ENCODE measurements at regions not wholly inside any gene's neighbourhood (a gene's known extent, or its start where the extent isn't known, plus 50 kb on each side); places are given as distances from the start of the nearest gene placed in this dataset.
A peak's percentile ranks its signal among the peaks of the same experiment; 100 is the strongest.
"Not testable (repeated sequence)": the region's sequence is repeated elsewhere in the genome, so short reads cannot be mapped to it uniquely, and the experiment has no call there.

DNA sequence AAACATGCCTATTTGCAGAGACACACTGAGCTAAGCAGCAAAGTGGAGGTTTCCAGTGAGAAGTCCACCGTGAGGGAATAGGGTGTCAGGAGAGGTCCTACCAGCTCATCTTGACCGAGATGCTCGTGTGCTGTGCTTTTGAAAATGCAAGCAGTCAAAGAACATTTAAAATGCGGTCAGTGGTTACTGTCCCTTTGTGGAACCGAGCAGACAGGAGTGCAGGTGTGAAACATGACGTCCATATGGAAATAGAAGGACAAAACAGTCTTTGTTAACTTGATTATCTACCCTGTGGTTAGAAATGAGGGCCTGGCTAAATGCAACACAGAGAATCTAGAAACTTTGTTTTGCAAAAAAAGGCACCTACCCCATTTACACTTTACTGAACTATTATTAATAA lies 473.3 kb downstream of the SPATA31A6 start:
- DNase-seq (ENCODE audit: low read depth, low spot score), result not testable (repeated sequence)

DNA sequence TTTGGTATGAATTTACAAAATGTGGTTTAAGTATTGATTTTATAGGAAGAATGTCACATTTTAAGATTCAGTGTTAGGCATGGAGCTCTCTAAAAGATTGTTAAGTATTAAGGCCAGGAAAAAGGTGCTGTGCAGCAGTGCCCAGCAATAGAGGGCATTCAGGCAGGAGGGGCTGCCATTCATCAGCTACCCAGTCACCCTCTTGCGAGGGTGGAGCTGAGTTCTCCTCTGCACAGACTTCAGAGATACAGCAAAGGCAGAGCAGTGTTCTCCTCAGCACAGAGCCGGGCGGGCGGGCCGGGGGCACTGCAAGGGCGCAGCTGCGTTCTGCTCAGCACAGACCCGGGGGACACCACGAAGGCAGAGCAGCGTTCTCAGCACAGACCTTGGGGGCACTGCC lies 474.0 kb downstream of the SPATA31A6 start:
- DNase-seq (ENCODE audit: low read depth, low spot score), result not testable (repeated sequence)

DNA sequence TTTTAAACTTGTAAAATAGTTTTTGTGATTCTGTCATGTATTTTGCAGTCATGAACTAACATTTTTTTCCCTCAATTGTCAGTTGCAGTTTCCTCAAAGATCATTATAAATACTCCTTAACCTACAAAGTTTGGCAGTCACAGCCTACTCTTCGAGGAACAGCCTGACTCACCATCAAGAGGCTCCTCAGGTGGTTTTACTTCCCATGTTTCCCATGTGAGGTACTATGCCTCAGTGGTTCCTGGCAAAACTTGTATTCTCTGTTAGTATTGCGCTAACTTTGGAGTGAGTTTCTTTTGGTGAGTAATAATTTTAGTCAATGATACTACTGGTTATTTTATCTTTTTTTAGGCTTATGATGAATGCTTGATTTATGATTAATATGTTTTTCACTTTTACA lies 513.7 kb downstream of the SPATA31A6 start:
- DNase-seq (ENCODE audit: low read depth, low spot score), result not testable (repeated sequence)

DNA sequence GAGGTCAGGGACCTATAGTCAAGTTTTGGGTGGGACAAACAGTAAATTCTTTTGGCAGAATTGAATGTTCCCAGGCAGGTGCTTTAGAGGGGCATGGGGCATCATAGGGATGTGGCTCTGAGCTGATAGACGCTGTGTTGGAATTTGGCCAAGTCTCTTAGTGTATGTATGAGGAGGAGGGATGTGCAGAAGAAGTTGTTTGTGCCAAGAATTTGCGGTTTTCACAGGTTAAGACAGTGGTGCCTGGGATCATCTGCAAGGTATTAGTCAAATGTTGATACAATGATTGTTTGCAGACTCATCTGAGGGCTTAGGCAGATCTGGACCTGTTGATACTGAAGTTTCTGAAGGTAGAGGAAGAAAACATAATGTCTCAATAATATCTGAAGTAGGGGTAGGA lies 519.4 kb downstream of the SPATA31A6 start:
- DNase-seq (ENCODE audit: low read depth, low spot score), result not testable (repeated sequence)

DNA sequence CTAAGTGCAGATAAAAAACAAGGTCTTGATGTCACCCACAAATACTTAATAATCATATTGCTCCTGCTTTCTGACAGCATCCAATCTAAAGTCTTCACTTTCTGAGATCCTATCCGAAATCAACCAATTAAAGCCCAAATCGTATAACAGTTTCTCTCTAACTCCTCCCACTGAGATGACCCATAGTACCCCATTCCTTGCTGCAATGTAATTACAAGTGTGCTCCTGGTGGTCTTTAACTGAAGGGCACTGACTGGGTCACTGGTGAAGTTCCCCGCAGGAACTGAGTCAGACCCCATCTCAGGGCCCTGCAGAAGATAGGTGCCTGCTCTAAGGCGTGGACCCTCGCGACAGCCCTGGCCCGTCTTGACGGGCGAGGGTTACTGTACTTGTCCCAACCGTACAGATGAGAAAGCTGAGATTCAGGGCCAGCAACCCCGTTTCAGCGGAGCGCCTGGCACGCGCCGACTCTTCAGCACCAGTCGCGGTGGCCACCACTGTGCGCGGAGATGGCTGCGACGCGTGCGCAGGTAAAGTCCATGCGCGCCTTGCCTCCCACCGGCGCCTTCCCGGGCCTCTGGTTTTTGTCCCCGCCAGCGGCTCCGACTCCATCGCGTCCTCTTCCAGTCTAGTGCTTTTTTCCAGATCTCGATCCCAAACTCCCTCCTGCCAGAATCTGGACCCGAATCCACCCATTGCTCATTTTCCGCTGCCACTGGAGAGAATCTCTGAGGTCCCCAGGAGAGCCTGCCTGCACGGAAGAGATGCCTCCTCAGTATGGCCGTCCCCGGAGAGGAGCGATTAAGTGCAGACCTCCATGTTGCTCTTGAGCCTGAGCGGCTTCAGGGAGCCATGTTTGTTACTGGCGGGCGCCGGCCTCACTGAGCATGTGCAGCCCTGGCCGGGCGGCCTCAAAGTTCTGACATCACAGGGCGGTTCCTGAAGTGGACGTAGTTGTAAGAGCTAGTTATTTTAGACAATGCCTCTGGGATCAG lies 541.7 kb downstream of the SPATA31A6 start:
- DNase-seq (ENCODE audit: low read depth, low spot score), result not testable (repeated sequence)

DNA sequence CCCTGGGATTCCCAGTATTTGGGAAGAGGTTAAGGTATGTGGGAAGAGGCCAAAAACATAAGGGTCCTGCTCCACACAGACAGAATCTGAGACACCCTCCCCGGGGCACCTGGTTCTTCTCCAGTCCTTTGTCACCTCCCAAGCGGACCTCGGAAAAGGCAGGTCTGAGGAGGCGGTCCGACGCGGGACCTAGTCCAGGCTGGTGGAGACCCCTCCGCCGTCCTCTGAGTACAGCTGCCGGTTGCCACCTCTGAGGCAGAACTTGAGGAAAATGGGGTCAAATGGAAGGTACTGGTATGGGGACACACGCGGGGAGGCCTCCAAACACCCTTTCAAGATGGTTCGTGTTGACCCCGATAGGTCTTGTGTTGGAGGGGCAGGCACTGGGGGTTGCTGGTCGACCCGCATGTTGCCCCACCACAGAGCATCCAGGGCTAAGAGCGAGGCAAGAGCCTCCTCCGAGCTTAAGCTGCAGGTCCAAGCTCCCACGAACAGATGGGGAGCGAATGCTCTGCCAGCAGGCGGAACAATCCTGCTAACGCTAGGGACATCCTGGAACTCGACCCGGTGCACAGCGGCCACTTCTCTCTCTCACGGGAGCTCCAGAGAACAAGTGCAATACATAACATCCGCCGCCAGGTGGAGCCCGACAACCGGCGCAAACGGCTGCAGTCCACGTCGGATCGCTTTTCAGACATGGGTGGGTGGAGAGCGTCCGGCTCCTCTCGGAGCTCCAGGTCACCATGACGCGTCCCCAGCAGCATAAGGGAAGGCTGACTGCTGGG lies 559.8 kb downstream of the SPATA31A6 start:
- peak; percentile 30 for DNase-seq (ENCODE audit: low read depth, low spot score)

DNA sequence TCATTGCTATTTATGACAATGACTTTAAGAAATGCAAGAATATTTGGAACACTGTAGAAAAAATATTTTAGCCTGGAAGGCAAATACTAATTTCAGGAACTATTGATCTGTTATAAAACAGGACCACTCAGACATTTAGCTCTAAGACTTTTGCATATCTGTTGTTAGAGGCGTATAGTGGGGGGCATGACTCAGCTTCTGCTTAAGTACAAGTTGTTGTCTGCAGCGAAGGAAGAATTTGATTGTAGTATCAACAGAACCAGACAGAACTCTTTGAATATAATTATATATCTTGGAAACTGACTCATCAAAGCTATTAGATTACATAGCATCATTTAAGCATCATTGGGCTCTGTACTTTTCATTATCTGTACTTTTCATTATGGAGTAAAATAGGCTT lies 573.8 kb downstream of the SPATA31A6 start:
- not testable (repeated sequence) for DNase-seq (ENCODE audit: low read depth, low spot score)

DNA sequence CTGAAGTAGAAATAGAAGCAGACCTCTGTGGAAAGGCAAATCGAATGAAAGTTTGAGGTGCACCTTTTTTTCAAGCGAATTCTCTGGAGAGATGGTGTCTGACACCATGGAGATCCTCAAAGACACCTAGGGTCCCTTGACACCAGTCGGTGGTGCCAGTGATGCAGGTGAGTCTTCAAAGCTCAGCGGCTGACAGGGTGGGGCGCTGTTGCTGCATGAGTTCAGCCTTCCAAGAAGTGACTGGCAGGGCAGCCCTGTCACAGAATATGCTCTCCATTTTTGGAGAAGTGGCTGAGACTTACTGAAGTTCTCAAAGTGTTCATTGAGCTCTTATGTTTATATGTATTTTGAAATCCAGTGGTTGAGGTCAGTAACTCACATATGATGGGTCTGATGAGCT lies 575.9 kb downstream of the SPATA31A6 start:
- not testable (repeated sequence) for DNase-seq (ENCODE audit: low read depth, low spot score)

DNA sequence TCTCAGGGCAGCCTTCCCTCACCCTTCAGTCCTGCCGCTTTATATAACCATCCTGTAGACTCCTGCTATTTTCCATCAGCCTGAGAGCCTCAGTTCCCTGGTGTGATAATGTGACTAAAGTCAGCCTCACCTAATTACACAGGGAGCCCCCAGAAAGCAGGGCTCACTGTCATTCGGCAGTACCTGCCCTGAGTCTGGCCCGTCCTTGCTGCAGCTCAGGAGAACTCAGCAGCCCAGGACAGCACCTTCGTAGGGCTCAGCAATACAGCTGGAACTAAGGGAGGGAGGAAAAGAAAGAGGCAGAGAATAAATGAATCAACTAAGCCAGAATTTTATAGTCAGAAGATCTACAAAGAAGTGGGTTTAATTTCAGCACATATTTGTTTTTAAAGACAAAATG lies 598.7 kb downstream of the SPATA31A6 start:
- DNase-seq (ENCODE audit: low read depth, low spot score), result not testable (repeated sequence)

DNA sequence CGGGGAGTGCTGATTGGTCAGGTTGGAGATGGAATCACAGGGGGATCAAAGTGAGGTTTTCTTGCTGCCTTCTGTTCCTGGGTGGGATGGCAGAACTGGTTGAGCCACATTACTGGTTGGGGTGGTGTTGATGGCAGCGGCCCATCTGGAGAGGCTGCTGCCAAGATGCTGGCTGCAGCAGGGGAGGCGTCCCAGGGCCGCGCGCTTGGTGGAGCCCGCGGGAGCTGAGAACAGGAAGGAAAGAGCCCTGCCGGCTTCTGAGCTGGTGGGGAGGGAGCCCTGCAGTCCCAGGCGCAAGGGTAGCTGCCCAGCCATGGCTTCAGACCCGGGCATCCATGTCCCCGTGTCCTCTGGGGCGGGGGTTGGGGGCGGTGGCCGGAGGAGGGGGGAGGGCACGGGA lies 609.3 kb downstream of the SPATA31A6 start:
- DNase-seq (ENCODE audit: low read depth, low spot score), result not testable (repeated sequence)

DNA sequence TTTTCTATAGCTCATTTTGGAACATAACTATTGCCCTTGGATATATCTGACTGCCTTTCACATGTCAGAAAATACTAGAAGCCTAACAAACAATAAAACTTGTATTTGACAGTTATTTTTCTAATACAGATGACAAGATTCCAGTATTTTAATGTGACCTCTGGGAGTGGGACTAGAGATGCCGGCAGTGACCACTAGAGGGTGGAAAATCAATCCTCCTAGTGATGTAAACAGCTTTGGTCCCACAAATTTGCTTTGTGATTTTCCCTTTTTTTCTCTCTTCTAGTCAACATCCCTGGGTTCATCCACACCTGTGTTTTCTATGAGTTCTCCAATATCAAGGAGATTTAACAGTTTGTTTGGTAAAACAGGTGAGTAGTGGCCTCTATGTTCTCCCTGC lies 615.1 kb downstream of the SPATA31A6 start:
- DNase-seq (ENCODE audit: low read depth, low spot score), result not testable (repeated sequence)

DNA sequence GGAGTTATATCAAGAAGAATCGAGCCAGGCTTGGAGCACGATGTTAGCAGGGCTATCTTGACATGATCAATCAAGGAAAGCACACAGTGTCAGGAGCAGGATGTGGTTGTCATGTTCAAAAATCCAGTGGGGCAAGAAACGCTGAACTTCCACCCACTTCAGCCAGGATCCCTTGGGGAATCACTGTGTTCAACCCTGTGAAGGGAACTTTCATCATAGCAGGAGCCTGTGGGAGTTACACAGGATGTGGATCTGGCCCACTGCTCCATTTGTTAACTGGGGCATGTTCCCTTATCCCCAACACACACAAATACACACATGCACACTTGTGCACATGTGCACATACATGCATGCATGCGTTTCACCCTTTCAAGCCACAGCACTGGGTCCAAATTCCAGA lies 619.3 kb downstream of the SPATA31A6 start:
- not testable (repeated sequence) for DNase-seq (ENCODE audit: low read depth, low spot score)

DNA sequence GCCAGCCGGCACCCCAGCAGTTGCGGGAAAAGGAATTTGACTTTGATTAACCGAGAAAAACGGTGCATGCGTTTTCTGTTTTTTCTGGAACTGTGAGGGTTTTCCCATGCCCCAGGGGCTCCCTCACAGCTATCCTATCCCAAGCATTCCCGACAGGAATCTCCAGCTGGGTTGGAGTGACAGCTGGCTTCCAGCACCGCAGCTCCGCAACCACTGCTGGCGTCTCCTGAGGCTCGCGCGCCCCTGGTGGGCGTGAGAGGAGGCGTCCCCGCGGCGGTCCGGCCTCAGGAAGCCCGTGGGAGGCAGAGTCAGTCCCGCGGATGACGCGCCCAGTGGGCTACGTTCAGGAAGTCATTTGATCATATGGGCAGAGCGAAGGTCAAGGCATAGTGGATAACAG lies 623.2 kb downstream of the SPATA31A6 start:
- DNase-seq (ENCODE audit: low read depth, low spot score), result not testable (repeated sequence)

DNA sequence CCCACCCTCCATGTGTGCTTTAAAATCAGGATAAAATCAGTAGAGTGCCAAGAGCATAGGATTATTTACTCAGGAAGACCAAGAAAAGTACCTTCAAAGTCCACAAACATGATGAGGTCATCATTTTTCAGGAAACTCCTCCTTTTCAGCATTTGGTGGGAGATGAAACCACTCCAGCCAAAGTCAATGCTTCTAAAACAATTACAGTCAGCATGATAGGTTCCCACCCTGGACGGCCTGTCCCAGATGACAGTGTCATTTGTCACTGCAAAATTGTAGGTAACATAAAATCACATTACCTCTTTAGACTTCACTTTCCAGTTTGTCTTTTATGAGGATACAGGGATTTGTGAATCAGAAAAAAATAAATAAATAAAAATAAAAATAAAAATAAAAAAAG lies 638.0 kb downstream of the SPATA31A6 start:
- DNase-seq (ENCODE audit: low read depth, low spot score), result not testable (repeated sequence)

DNA sequence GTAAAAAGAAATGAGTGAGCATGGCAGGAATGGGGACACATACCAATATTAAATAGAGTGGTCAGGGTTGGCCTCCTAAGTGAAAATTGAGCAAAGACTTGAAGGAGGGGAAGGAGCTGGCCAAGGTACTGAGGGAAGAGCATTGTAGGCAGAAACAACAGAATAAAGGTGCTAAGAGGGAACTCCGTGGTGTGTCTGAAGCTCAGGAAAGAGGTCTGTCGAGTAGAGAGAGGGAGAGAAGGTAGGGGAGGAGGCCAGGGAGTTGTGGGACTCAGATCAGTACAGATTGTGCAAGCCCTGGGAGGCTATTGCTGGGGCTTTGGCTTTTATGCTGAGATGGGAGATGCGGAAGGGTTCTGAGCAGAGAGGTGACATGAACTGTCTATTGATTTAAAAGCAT lies 664.7 kb downstream of the SPATA31A6 start:
- DNase-seq (ENCODE audit: low read depth, low spot score), result not testable (repeated sequence)

DNA sequence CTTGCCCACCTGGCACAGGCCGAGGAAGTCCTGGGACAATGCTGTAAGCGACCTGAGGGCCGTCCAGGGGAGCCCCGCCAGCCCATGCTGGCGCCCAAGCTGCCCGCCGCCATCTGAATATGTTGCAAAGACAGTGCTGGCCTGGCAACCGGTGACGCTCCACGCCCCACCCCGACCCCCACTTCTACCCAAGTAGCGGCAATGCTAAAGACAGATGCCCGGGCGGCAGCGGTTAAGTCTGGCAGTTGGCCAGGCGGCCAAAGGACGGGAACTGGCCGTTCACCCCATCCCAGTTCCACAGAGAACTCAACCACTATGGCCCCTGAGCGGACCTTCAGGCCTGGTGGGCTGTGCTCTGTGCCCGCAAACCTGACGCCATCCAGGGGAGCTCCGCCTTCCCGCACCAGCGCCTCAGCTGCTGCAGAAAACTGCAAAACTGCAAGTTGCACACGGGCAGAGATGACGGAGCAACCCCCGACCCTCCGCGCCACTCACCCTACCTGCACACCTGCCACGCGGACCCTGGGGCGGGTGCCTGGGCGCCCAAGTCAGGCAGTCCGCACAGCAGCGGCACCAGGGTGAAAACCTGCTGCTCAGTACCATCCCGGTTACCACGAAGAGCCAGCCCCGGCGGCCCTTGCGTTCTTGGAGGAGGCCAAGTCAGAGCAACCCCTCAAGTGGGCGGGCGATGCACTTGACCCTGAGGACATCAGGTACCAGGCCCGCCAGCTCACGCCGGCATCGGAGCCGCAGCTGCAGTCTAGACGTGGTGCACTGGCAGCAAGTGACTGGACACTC lies 667.6 kb downstream of the SPATA31A6 start:
- DNase-seq (ENCODE audit: low read depth, low spot score), result not testable (repeated sequence)

DNA sequence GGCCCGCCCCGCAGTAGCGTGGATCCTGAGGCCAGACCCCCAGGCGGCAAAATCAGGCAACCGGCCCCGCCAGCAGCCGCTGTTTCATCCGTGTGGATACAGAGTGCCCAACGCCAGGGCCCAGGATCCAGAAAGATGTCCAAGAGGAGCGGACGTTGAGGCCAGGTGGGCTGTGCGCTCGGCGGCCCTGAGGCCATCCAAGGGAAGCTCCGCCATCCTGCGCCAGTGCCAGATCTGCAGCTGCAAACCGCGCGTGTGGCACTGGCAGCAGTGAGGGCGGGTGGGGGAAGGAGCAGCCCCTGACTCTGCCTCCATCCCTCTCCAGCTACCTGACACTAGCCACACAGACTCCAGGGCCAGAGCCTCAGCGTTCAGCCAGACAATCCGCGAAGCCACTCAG lies 668.2 kb downstream of the SPATA31A6 start:
- not testable (repeated sequence) for DNase-seq (ENCODE audit: low read depth, low spot score)

DNA sequence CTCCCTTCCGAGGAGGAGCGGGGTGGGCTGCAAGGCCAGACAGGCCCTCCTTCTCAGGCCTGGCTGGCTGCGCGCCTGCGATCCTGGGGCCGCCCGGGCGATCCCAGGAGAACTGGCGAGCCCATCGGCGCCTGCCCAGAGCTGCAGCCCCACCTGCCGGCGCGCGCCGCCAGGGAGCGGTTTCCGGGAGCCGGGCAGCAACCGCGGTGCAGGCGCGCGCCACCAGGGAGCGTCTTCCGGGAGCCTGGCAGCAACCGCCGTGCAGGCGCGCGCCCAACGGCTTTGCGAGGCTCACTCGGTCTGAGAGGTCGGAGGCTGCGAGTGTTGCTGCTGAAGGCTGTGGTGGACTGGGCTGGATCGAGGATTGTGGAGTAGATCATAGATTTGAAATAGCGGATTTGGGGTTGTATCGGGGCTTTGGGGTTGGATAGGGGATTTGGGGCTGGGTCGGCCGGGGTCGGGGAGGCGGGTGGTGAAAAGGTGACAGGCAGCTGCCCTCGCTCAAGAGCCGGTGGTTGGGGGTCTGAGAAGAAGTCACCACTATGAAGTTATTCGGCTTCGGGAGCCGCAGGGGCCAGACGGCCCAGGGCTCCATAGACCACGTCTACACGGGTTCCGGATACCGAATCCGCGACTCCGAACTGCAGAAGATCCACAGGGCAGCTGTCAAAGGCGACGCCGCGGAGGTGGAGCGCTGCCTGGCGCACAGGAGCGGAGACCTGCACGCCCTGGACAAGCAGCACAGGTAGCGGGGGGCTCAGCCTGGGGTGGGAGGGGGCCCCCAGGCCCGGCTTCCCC lies 668.9 kb downstream of the SPATA31A6 start:
- DNase-seq (ENCODE audit: low read depth, low spot score), result peak; percentile 0

DNA sequence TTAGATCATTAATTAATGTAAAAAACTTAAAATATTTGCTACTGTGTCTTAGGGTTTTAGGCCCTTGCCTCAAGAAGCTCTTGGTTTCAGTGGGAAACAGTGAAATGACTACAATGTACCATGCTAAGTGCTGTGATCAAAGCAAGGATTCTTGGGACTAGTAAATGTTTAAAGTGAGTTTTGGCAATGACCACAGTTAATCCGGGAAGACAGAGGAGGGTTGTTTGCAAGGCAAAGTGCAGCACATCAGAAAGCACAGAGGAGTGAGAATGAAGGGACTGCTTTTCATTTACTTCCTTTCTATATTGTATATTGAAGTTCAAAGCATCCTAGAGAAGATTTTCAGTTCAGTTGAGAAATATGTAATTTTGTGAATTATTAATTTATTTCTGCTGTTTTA lies 676.7 kb downstream of the SPATA31A6 start:
- not testable (repeated sequence) for DNase-seq (ENCODE audit: low read depth, low spot score)

DNA sequence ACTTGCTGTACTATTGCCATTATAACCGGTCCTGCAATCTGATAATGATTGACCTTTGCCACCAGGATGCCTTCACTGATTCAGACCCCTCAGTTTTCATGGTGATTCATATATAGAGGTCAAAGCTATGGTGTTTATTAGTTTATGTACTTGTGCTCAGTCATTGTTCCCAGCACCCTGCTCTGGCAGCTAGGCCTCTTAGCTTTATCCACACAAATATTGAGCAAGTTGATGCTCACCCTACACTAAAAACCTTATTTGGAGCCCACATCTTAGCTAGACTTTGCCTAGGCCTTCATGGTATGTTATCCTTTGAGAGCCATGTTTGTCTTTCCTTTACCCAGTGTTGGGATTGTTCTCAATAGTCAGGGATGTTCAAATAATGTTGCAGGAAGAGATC lies 679.0 kb downstream of the SPATA31A6 start:
- not testable (repeated sequence) for DNase-seq (ENCODE audit: low read depth, low spot score)

All from pulmonary artery endothelial cell (primary cell).